ENCODE measurements at regions not wholly inside any gene's neighbourhood (a gene's known extent, or its start where the extent isn't known, plus 50 kb on each side); places are given as distances from the start of the nearest gene placed in this dataset.

DNA sequence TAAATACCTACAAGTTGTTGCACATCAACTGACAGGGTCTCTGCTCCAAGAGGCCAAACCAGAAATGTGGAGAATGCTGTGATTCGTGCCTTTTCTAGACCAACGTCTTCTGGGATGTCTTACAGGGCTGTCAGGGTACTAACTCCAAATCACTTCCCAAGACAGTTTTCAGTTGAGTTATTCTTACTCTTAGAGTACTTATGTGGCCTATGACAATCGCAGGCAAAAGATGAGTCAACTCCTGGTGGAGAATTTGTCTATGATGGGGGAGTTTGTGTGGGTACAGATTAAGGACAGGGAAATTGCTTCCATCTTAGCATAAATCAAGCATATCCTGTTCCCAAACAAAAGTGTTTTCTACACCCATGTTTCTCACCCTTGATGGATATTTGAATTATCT, 734.8 kb downstream of the TNS3 start (continued):
- TF ChIP-seq, protein P1, sequence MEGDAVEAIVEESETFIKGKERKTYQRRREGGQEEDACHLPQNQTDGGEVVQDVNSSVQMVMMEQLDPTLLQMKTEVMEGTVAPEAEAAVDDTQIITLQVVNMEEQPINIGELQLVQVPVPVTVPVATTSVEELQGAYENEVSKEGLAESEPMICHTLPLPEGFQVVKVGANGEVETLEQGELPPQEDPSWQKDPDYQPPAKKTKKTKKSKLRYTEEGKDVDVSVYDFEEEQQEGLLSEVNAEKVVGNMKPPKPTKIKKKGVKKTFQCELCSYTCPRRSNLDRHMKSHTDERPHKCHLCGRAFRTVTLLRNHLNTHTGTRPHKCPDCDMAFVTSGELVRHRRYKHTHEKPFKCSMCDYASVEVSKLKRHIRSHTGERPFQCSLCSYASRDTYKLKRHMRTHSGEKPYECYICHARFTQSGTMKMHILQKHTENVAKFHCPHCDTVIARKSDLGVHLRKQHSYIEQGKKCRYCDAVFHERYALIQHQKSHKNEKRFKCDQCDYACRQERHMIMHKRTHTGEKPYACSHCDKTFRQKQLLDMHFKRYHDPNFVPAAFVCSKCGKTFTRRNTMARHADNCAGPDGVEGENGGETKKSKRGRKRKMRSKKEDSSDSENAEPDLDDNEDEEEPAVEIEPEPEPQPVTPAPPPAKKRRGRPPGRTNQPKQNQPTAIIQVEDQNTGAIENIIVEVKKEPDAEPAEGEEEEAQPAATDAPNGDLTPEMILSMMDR (IDR thresholded peaks at IDR 0.05; ENCODE audit: control extremely low read depth in 1 of 3, insufficient read depth in 1 of 3, low read depth in 1 of 3, low read length in 3 of 3): no peak
- TF ChIP-seq POLR2AphosphoS5 (IDR thresholded peaks at IDR 0.05; ENCODE audit: low read depth, low read length) (no peak), KDM4A (IDR thresholded peaks at IDR 0.05; ENCODE audit: low read depth, low read length, severe bottlenecking) (no peak), PHF8 (conservative IDR thresholded peaks at IDR 0.05; ENCODE audit: low read depth, low read length) (no peak), SIRT6 (IDR thresholded peaks at IDR 0.05; ENCODE audit: low read length) (no peak), KDM1A (IDR thresholded peaks at IDR 0.05; ENCODE audit: borderline replicate concordance, low read length) (no peak)
- TF ChIP-seq, protein P2, sequence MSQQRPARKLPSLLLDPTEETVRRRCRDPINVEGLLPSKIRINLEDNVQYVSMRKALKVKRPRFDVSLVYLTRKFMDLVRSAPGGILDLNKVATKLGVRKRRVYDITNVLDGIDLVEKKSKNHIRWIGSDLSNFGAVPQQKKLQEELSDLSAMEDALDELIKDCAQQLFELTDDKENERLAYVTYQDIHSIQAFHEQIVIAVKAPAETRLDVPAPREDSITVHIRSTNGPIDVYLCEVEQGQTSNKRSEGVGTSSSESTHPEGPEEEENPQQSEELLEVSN (IDR thresholded peaks at IDR 0.05): no peak

All from H1 (cell line).